Esophagus squamous epithelium (tissue), 4 donors: ENCODE measurements at regions not wholly inside any gene's neighbourhood (a gene's known extent, or its start where the extent isn't known, plus 50 kb on each side); places are given as distances from the start of the nearest gene placed in this dataset.

ENCODE experiments used
- CTCF ChIP-seq, 6 experiments: fragments of 450-650 bp in 4 of 6; fragments of 200-600 bp in 2 of 6; sonication (generic) in 2 of 6; IDR thresholded peaks; one replicate each; pipeline ENCODE4 v1.5.1; 2016 to 2019; ENCODE audit warnings: antibody characterized with exemption in 6 of 6, mild to moderate bottlenecking in 4 of 6, moderate library complexity in 4 of 6
- POLR2A ChIP-seq, 4 donors: fragments of 450-650 bp; IDR thresholded peaks; one replicate each; pipeline ENCODE4 v1.6.1; 2017; ENCODE audit warnings: antibody characterized with exemption in 4 of 4, mild to moderate bottlenecking in 4 of 4, moderate library complexity in 3 of 4

- TF ChIP-seq CTCF (IDR thresholded peaks at IDR 0.05): no peak
- TF ChIP-seq POLR2A (IDR thresholded peaks at IDR 0.05): no peak
Observed at GRCh38 chr3:88954853-88955252, 152.6 kb upstream of the EPHA3 start.
